Thyroid gland (tissue), 4 donors: ENCODE measurements at regions not wholly inside any gene's neighbourhood (a gene's known extent, or its start where the extent isn't known, plus 50 kb on each side); places are given as distances from the start of the nearest gene placed in this dataset.

Experiments used
- DNase-seq, 2 donors: peaks; one replicate each; pipeline ENCODE4 v3.0.0-alpha.2; 2019
- H3K27ac ChIP-seq, 3 donors: fragments of 200-600 bp; sonication (generic); 1 replicate in 2 of 3; 2 replicates in 1 of 3; pipeline ENCODE4 v1.5.1; 2016 to 2019; ENCODE audit warnings: mild to moderate bottlenecking in 1 of 3, moderate library complexity in 1 of 3
- H3K27me3 ChIP-seq: fragments of 200-600 bp; sonication (generic); one replicate; pipeline ENCODE4 v1.5.1; 2019
- H3K36me3 ChIP-seq, 2 donors: fragments of 200-600 bp; sonication (generic); one replicate each; pipeline ENCODE4 v1.5.1; 2016 to 2019
- H3K4me1 ChIP-seq, 2 donors: fragments of 200-600 bp; sonication (generic); one replicate each; pipeline ENCODE4 v1.5.1; 2017 to 2019
- H3K4me3 ChIP-seq, 3 donors: fragments of 200-600 bp; sonication (generic); replicated peaks in 1 of 3; 1 replicate in 2 of 3; 2 replicates in 1 of 3; pipeline ENCODE4 v1.5.1; 2016; ENCODE audit warnings: mild to moderate bottlenecking in 1 of 3
- H3K9me3 ChIP-seq: fragments of 200-600 bp; sonication (generic); one replicate; pipeline ENCODE4 v1.5.1; 2017
- CTCF ChIP-seq, 6 experiments: fragments of 200-600 bp in 3 of 6; fragments of 450-650 bp in 3 of 6; sonication (generic) in 3 of 6; IDR thresholded peaks; one replicate each; pipeline ENCODE4 v1.5.1; 2016 to 2019; ENCODE audit warnings: antibody characterized with exemption in 6 of 6, mild to moderate bottlenecking in 2 of 6, inconsistent platforms in 1 of 6, moderate library complexity in 1 of 6
- POLR2A ChIP-seq, 2 donors: fragments of 450-650 bp; IDR thresholded peaks; one replicate each; pipeline ENCODE4 v1.6.1; 2017; ENCODE audit warnings: antibody characterized with exemption in 2 of 2, mild to moderate bottlenecking in 2 of 2, moderate library complexity in 1 of 2
- WGBS, 2 donors: methylation state at CpG; one replicate each; pipeline ENCODE4 v1.1.5; 2017; 5-methylcytosine and 5-hydroxymethylcytosine counted together
- intact Hi-C: fragments of 100-400 bp; cut with DNase I; formaldehyde crosslinking; loops from one replicate; pipeline ENCODE4 v1.15.1; 2023

DNA sequence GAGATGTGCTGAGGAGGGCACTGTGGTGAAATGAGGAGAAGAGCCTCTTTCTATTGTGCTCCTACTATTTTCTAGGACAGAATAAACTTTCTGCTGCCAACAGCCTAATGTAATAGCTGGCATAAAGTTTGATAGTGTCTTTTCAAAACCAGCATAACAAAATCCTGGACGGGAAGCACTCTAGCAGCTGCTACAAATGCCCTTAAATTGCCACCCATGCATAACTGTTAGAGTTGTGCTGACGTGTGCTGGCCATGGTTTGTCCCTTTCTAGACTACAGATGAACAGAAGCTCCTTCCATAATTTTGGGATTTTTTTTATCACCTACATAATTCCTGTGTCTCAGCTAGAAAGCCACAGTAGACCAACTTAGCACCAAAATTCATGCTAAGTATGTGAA is 88.5 kb upstream of the DEPDC1 start:
- Histone ChIP-seq H3K36me3 (no peaks in the 10 kb centered on the region), H3K4me1 (no peaks in the 10 kb centered on the region), H3K4me3 (no peak overlapping the region), H3K27me3 (no peaks in the 10 kb centered on the region), H3K27ac (no peak overlapping the region), H3K9me3 (no peaks in the 10 kb centered on the region)
- no peak for TF ChIP-seq POLR2A (IDR thresholded peaks at IDR 0.05)
- peak; percentile 41 to 56 for DNase-seq
- 14 to 36% methylated on average over 2 of the region's 2 CpGs for WGBS, 2 donors
- intact Hi-C loops: no loop called here

- H3K4me1 ChIP-seq: no peaks in the 10 kb centered on the region
- TF ChIP-seq CTCF (IDR thresholded peaks at IDR 0.05) (no peak), POLR2A (IDR thresholded peaks at IDR 0.05) (no peak)
- intact Hi-C loops: no loop called here
- no peak overlapping the region for H3K27ac ChIP-seq
- no peak for DNase-seq
- no peaks in the 10 kb centered on the region for H3K9me3 ChIP-seq
- no peaks in the 10 kb centered on the region for H3K36me3 ChIP-seq
- no peak overlapping the region for H3K4me3 ChIP-seq
- H3K27me3 ChIP-seq: no peaks in the 10 kb centered on the region
Measured at GRCh38 chr1:68586766-68587165, 89.9 kb upstream of the DEPDC1 start.

DNA sequence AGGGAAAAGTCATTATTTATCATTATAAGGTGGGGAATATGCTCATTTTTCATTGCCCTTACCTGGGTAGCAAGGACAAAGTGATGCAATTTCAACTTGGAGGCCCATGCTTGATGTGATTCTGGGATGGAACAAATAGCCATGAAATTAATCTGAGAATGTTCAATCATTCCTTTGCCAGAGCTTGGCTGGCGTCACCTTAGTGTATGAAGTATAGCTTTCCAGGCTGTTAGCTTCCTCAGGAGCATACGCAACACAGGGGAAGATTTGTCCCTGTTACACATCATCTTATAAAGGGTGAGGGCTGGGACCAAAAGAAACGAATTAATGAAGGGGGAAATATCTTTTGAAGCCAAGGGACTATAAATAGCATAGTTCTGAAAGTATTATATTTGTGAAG is 91.4 kb upstream of the DEPDC1 start:
- intact Hi-C loops: no loop called here
- Histone ChIP-seq H3K27me3 (no peaks in the 10 kb centered on the region), H3K27ac (no peak overlapping the region), H3K9me3 (no peaks in the 10 kb centered on the region), H3K4me3 (no peak overlapping the region), H3K36me3 (no peaks in the 10 kb centered on the region), H3K4me1 (no peaks in the 10 kb centered on the region)
- TF ChIP-seq CTCF (IDR thresholded peaks at IDR 0.05): no peak
- no peak for TF ChIP-seq POLR2A (IDR thresholded peaks at IDR 0.05)
- 70 to 81% methylated on average over 3 of the region's 3 CpGs for WGBS, 2 donors
- no peak for DNase-seq

DNA sequence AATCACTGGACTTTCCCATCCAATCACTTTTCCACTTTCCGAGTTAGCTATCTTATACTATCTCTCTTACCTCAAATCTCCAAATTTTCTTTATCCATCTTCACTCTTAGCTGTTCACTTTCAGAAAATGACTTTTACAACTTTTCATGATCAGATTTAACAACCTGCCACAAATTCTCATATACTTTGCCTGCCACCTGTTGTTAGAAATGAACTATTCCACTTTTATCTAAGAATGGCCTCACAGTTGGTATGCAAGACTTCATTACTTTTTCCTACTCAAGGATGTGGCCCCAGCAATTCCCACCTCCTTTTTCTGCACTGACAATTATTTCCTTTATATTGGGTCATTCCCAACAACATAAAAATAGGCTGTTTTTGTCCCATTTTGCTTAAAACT is 93.6 kb upstream of the DEPDC1 start:
- Histone ChIP-seq H3K9me3 (no peaks in the 10 kb centered on the region), H3K36me3 (no peaks in the 10 kb centered on the region), H3K4me3 (no peak overlapping the region), H3K27me3 (no peaks in the 10 kb centered on the region), H3K27ac (no peak overlapping the region), H3K4me1 (no peaks in the 10 kb centered on the region)
- TF ChIP-seq CTCF (IDR thresholded peaks at IDR 0.05): peak in 2 of 6 experiments; percentile 21 to 39
- no peak for TF ChIP-seq POLR2A (IDR thresholded peaks at IDR 0.05)
- WGBS, 2 donors: 93 to 95% methylated on average over 1 of the region's 1 CpG
- intact Hi-C loops: no loop called here
- DNase-seq: no peak

DNA sequence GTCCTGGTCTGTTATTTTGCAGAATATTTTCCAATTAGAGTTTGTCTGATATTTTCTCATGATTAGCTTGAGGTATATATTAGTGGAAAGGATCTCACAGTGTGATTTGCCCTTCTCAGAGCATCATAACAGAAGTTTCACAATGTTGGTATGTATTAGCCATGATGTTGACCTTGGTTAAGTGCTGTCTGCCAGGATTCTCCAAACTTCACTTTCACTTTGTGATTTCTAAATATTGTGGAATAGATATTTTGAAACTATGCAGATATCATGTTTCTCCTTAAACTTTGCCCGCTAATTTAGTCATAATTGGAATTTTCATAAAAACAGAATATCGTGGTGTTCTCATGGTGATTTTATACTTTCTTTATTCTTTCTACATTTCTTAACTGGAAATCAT is 98.0 kb upstream of the DEPDC1 start:
- intact Hi-C loops: no loop called here
- H3K36me3 ChIP-seq: no peaks in the 10 kb centered on the region
- DNase-seq: no peak
- H3K9me3 ChIP-seq: no peaks in the 10 kb centered on the region
- H3K4me3 ChIP-seq: no peak overlapping the region
- no peak overlapping the region for H3K27ac ChIP-seq
- H3K27me3 ChIP-seq: no peaks in the 10 kb centered on the region
- TF ChIP-seq CTCF (IDR thresholded peaks at IDR 0.05) (no peak), POLR2A (IDR thresholded peaks at IDR 0.05) (no peak)
- no peaks in the 10 kb centered on the region for H3K4me1 ChIP-seq
- 92 to 97% methylated on average over 2 of the region's 2 CpGs for WGBS, 2 donors

DNA sequence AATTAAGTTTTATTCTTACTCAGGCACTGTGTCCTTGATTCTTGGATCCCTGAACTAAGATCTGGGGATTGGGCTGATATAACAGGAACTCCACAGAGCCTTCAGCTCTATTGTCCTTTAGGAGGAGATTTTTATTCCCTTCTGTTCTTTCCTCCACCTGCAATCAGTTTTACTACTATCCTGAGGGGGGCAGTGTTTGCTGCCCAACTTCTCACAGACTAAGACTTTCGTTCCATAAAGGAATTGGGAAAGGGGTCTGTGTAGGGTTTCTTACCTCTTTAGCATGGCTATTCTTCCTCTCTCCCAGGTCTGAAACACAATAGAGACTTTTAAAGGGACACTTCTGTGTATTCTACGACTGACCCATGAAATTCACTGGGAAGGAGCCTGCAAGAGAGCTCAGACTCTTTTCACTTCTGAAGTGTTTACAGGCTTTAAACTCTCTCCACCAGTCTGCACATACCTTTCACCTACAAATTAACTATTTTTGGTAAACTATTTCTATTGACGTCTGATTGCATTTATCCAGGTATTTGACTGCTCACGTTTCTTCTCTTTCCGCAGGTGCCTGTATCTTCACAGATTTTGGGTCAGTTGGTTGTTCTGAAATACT is 103.3 kb upstream of the DEPDC1 start:
- DNase-seq: peak; percentile 5 to 6
- H3K9me3 ChIP-seq: no peaks in the 10 kb centered on the region
- TF ChIP-seq POLR2A (IDR thresholded peaks at IDR 0.05) (no peak), CTCF (IDR thresholded peaks at IDR 0.05) (peak; percentile 20 to 56 (median 43))
- H3K36me3 ChIP-seq: no peaks in the 10 kb centered on the region
- intact Hi-C loops: no loop called here
- H3K4me3 ChIP-seq: no peak overlapping the region
- no peaks in the 10 kb centered on the region for H3K4me1 ChIP-seq
- H3K27me3 ChIP-seq: no peaks in the 10 kb centered on the region
- 35 to 57% methylated on average over 5 of the region's 5 CpGs for WGBS, 2 donors
- no peak overlapping the region for H3K27ac ChIP-seq
